ENCODE measurements at regions not wholly inside any gene's neighbourhood (a gene's known extent, or its start where the extent isn't known, plus 50 kb on each side); places are given as distances from the start of the nearest gene placed in this dataset.
"Not testable (repeated sequence)": the region's sequence is repeated elsewhere in the genome, so short reads cannot be mapped to it uniquely, and the experiment has no call there.

DNA sequence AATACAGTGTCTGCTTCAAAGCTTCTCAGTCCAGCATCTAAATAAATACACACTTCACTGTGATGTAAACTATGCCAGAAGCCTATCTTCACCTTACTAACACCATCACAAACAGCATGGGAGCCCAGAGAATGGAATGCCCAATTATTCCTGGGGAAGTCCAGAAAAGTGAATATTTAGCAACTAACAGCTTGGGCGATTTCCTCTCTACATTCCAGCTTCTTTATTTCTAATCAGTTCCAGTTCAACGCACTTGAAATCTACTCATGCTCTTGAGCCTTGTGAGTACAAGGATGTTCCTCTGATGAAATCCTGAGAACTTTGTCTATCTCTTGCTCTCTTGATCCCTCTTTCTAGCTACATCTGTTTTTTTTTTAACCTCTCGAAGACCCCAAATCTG, 100.4 kb upstream of the C9orf72 start:
- peak in 1 of 2 experiments; percentile 26 for DNase-seq

DNA sequence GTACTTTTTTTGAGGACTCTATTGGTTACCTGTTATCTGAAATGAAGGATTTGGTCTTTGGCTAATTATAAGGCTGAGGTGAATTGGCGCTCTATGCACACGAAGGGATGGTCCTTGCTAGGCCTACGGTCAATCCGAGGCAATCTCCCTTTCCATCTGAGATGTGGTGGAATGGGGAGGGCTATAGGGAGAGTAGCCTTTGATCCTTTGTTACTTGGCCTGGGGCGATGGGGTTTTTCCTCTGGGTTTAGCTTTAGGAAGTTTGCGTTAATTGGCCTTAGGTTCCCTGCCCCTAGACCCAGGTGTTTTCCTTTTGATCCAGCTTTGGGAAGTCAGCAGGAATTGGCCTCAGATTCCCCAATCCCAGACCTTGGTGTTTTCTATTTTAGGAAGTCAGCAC, 102.1 kb upstream of the C9orf72 start:
- DNase-seq, result no peak

DNA sequence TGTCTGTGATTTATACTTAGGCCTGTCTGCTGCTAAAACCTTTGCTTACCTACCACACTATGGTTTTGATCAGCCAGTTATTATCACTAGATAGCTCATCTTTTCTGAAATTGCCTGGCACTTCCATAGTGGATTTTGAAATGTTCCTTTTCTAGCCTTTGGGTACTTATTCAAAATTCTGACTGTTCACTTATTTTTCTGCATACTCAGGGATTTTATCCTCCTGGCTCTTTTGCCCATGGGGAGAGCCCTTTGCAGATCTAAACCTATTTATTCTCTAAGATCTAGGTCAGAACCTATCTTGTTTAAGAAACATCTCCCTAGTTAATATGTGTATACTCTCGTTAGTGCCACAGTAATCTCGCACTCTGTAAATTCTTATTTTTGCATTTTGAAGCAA, 103.5 kb upstream of the C9orf72 start:
- DNase-seq, result no peak

DNA sequence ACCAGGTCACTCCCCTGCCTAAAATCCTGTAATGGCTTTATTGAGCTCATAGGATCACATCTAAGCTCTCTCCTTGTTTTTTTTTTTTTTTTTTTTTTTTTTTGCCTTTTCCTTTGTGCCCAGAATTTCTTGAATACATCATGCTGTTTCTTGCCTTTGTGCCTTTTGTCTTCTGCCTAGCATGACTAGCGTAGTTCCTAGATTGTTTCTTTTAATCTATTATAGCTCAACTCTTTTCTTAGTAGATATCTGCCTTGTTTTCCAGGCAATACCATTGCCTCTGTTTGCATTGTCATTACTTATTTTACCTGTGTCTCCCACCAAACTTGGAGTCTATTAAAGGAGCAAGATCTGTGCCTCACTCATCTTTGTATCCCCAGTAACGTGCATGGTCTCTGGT, 106.1 kb upstream of the C9orf72 start:
- DNase-seq, result no peak

DNA sequence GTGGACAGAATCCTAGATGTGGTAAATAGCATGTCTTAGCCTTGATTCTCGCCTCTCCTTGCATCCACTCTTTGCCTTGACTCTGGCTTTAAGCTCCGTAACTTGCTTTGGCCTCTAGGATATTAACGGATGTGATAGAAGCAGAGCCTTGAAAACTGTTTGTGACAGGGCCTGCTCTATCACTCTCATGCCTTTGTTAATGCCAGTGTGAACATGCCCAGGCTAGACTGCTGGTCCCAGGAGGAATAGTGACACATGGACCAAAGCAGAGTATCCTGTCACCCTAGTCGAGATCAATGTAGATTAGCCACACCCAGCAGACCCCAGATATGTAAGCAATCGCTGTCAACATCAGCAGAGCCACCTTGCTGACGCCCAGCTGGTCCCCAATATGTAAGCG, 109.9 kb upstream of the C9orf72 start:
- DNase-seq, result no peak

DNA sequence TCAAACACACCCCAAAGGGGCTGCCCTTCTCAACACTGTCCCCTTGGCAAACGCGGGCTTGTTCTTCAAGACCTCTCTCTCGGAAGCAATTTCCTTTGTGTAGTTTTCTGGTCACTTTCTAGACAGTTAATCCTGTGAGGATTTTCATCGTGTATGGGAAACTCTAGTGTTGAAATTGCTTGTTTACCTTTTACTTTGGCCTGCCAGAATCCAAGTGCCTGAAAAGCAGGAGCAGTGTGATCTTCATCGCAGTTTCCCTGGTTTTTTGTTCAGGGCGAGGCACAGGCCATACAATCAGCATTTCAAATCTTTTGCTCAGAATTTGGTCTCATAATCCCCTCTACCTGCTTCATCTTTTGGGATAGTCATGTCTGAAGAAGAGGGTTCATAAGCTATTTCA, 115.7 kb upstream of the C9orf72 start:
- DNase-seq, result no peak

DNA sequence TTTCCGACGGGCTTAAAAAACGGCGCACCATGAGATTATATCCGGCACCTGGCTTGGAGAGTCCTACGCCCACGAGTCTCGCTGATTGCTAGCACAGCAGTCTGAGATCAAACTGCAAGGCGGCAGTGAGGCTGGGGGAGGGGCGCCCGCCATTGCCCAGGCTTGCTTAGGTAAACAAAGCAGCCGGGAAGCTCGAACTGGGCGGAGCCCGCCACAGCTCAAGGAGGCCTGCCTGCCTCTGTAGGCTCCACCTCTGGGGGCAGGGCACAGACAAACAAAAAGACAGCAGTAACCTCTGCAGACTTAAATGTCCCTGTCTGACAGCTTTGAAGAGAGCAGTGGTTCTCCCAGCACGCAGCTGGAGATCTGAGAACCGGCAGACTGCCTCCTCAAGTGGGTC, 117.5 kb upstream of the C9orf72 start:
- not testable (repeated sequence) for DNase-seq

DNA sequence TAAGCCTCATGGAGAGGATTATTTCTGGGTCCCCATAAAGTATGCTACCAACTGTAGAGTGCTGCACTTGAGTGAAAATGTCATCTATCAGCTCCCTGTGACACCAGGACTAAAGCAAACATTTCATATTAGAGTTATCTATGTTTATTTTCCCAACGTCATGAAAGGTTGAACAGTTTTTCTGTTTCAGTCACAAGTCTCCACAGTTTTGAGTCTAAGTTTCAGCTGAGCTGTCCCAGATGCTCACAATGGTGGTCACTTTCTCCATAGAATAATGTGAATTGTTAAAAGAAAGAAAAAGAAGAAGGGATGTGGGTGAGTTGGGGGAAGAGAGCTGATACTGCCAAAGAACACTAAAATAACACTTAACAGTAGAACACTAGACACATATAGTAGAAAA, 126.3 kb upstream of the C9orf72 start:
- no peak for DNase-seq

DNA sequence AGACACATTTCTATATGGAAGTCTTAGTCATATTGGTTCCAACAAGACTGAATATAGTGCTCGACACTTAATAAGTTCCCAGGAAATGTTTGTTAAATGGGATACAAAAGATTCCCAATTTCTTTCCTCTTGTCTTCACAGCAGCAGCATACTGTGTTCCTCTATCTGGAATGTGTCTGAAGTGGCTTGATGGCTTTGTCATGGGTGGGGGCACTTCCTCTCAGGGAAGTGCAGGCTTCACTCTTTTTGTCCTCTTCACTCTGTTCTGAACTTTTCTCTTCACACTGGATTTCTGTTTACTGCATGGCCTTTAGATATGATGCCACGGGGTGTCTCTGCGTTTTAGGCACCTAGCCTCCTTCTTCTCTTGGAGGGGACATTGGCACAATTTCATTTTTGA, 127.7 kb upstream of the C9orf72 start:
- no peak for DNase-seq

DNA sequence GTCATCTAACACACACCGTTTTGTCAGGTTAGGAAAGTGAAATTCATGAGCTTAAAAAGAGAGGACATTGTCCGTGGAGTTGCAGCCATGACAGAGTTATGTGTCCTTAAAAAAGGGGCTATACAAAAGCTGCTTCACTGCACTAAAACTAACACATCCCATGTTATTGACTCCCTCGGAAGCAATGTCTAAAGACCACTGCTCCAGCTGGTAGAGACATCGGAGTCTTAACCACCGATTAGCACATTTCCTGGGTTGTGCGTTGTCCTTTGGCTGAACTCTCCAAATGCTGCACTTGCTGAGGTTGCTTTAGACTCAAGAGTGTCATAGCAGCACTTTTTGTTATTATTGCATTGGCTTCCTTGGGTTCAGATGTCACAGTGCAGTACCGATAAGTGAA, 128.3 kb upstream of the C9orf72 start:
- no peak for DNase-seq

DNA sequence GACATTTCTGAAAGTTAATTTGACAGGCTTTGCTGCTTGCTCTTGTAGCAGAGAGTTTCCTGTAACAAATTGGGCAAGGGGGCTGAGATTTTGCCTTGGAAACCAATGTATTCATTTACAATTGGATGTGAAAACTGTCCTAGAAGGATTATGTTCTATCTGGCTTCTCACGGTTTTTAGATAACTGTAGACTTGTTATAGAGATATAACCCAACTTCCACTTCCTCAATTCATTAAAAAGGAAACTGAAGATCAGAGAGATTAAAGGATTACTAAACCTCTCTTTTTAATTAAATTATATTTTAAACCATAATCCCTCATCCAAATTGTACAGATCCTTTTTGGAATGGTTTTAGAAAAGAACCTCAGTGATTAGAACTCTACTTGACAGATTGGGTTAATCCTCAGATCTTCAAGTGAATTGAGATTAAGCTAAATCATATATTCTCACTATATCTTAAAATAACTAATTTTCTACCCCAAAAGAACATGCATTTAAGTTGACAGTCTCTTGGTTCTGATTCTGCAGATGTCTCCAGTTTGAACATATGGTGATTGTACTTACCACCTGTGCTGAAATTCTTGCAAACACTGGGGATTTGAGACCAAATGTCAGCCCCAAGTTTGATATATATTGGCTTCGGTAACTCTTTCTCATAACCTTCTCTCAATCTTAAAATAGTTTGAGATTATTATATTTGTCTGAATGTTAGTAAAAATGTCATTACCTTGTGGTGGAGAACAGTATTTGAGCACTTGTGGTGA, 130.1 kb upstream of the C9orf72 start:
- DNase-seq, result peak; percentile 32 to 80

DNA sequence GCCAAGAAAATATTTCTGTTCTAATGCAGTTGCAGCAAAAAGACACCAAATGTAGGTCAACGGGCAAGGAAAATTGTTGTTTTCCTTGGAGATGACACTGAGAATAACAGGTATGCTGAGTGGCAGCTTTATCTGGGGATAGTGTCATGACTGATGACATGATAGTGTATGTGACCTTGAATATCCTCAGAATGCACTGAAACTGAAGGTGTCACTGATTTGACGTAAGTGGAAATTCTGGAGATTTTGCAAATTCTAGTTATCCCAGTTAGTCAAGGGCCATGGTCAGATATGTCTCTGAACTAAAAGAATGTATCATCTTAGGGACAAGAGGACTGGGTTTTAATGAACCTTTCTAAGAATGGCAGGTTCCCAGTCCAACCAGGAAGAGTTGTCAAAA, 138.0 kb upstream of the C9orf72 start:
- DNase-seq, result no peak

DNA sequence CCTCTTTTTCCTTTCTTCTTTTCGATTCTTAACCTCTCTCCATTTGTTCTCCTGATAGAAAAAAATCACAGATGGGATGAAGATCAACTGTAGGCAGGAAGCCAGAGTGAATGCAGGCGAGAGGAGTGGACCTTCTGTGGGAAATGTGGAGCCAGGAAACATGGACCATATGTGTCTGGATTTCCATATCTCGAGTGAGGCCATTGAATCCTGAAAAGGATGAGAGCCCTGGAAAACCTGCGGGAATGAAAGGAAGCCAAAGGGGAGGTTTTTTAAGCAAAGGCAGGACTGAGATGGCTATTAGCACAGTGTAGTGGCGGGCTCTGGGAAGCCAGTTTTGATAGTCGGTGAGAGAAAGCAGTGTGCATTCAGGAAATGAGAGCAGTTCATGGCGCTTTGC, 139.5 kb upstream of the C9orf72 start:
- DNase-seq, result no peak

DNA sequence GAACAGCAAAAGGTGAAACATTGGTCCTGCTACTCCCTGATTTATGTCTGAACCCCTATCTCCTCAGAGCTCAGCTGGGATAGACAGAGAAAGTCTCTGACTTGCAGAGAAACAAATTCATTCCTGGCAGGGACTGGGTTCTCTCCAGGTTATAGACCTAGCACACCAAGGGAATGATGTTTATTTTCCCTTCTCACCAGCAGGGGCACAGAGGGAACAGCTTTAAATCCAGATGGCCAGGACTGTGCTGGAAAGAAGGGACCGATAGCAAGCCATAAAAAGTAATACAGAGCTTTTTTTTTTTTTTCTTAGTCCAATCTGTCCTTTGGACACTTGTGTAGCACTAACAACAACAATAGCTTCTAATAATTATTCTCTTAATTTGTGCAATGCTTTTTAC, 141.1 kb upstream of the C9orf72 start:
- peak; percentile 35 to 69 for DNase-seq

DNA sequence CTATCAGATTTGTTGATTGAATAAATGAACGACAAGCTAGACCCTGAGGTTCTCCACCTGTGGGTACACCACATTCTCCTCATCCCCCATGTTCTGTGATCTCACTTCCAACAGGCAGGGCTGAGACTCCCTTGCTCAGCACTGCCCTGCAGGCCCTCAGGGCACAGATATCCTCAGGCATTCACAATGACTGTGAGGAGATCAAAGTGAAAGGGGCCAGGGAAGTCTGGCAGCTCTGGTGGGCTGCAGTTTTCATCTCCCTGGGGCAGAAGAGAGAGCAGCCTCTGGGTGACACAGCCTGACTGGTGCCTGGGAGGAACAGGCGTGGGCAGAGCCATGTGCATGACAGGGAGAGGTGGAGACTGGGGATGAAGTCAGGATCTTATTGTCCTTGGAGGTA, 142.4 kb upstream of the C9orf72 start:
- DNase-seq, result no peak

DNA sequence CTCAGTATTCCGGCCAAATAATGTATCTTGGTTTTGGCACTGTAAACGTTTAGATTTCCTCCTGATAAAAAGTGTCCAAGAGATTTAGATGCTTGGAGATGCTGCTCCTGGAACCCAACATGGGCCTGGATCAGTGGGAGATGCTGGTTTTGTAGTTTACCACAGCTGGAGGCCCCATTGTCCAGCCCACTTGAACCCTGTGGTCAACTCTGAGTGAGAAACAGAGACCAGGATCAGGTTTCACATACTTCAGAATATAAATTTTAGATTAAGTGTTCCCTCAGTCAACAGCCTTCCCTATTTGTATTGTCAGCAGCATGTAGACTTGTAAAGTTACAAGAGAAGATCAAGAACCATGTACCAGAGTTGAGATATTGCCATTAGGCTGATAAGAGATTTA, 144.7 kb upstream of the C9orf72 start:
- no peak for DNase-seq

DNA sequence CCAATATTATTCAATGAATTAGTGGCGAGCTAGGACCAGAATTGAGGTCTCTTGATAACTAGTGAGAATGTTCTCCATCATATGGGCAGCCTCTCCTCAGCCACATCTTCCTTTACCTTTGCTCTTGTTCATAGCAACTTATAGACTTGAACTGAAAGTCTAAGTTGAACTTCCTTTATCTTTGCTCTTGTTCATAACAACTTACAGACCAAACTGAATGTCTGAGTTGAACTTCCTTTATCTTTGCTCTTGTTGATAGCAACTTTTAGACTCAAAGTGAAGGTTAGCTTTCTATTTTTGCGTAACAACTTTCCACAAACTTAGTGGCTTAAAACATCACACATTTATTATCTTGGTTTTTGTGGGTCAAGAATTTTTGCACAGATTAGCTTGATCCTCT, 146.4 kb upstream of the C9orf72 start:
- DNase-seq, result no peak

DNA sequence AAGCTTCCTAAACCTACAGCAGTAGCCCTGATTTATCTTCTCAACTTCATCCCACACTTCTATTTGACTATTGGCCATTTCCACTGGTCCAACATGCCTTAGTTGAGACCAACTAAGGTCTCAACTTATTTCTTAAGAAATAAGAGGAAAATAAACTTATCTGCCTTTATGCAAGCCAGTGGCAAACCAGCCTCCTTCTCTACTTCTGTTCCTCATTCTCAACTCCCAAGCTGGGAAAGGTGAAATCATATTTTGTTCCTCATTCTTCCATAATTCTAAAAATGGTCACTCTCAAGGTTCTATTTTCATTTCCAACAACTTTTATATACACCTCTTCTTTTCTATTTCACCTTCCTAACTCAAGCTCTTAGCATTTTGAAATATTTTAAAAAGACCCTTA, 149.6 kb upstream of the C9orf72 start:
- no peak for DNase-seq

DNA sequence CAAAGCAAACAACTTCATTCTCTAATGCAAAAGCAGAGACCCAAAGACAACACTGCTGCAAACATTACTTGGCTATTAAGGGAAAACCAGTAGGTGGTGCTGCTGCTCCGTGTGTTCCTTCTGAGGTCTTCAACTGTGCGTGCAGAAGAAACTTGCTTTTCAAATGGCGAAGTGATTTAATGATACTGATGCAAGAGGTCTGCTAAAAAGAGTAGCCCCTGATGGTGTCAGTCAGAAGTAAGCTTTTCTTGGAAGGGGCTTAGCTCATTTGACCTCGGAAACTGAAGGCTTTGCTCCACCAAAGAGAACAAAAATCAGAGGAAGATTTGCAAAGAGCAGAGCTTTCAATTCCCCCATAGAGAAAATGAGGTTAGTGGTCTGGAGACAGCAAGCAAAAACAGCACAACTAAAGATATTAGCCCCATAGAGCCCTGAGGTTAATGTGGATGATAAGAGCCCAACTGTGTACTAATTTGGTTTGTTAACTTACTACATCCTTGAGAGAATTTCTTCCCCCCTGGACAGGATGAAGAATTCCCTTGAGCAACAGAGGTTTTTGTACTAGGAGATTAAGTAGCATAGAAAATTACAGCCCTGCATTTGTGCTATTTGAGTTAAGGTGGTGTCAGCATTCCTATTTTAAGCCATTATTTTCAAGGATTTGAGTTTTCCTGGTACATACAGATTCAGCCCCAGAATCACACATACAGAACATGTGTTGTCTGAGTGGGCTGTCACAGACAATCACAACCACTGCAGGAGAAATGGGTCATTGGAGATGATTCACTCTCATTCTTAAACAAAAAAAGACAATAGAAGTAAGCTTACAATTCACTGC, 153.2 kb upstream of the C9orf72 start:
- peak; percentile 64 to 87 for DNase-seq

DNA sequence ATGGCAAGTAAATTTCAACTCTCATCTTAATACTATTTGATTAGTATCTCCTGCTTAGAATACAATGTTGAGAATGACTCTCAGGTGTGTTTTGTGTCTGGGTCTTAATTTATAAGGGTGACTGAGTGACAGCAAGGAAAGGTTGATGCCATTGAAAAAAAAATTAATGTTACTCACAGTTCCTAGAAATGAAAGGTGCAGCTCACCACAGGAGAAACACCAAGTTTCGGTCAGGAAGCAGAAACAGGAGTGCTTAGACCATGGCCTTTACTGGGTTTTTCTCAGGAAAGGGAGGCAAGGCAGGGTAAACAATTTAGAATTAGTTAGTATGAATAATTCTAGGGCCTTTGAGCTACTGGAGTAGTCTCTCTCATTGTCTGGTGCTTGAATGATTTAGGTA, 159.2 kb upstream of the C9orf72 start:
- no peak for DNase-seq

DNA sequence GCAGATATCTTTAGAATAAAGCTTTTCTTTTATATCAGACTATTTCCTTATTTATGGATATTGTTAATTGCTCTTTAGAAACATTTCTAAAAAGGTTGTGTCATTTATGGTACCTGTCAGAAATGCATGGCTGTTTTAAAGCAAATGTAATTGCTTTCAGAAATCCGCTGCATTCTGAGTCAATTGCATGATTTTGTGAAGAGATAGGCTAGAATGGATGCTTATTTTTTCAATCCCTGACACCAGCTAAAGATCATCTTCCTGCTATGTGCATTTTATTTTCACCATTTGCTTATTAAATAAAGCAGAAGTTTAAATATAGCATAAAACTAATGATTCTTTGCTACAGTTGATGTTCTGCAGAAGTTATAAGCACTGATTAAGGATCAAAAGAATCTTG, 170.2 kb upstream of the C9orf72 start:
- no peak for DNase-seq

DNA sequence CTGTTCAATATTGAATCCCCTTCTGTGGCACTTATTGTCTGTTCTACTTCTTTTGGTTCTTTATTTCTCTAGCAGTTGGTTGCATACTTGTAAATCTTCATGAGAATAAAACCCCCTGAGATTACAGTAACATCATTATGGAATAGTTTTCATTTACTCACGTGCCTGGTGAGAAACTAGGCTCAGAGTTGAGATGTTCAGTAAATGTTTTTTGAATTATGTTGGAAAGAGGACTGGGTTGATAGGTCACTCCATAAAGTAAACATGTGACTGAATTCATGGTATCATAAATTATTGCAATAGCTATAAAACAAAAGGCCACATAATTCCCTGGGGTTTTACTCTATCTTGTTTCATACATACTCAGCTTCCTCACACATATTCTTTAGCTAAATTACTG, 174.2 kb upstream of the C9orf72 start:
- DNase-seq, result no peak

DNA sequence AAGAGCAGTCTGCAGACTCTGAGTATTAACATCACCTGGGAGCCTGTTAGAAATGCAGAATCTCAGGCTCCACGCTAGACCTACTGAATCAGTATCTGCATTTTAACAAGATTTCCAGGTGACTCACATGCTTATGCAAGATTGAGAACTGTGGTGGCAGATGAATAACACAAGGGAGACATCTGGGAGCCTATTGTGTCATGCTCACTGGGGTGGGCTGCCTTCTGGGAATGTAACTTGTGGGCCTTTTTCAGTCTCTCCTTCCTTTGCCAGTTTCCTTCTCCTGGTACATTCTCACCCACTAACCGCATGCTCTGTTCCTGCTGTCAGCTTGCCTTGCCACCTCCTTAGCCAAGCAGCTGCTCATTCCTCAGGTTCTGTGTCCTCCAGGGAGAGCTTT, 176.6 kb upstream of the C9orf72 start:
- peak; percentile 7 to 47 for DNase-seq

DNA sequence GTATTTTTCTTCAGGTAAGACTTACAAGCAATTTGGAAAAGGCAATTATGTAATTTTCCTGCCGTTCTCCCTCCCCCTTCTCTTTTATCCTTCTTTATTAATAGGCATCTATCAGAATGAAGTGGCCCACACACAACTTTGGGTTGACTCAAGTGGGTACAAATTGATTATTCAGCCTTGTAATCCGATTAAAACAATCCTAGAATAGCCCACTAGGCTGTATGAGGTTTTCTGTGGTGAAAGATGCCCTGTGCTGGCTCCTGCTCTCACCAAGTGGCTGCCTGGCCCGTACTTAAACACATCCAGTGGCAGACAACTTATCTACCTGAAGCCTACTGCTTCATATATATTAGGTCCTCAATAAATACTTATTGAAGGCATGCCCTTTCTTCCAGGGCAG, 177.3 kb upstream of the C9orf72 start:
- peak; percentile 71 to 86 for DNase-seq

DNA sequence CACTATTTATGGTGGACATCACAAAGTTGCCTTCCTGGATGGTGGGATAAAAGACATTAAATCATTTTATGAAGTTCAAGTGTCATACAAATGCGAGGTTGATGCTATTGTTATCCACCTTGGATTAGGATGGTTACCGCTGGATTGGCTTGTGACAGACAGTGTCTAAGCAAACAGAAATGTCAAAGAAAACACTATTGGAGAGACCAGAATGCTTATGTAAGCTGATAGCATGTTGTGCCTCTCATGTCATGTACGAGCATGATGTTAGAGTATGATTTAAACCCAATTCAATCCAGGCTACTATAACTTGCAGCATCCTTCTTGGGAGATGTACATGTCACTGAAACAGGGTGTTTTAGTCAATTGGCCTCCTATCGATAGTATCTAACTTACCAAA, 178.8 kb upstream of the C9orf72 start:
- no peak for DNase-seq
